ENCODE measurements at regions not wholly inside any gene's neighbourhood (a gene's known extent, or its start where the extent isn't known, plus 50 kb on each side); places are given as distances from the start of the nearest gene placed in this dataset.
"Not testable (repeated sequence)": the region's sequence is repeated elsewhere in the genome, so short reads cannot be mapped to it uniquely, and the experiment has no call there.

GRCh38 chr14:82915381-82915780 is 1381.7 kb upstream of the SEL1L start:
- DNase-seq (ENCODE audit: low read depth in 2 of 2): no peak

DNA sequence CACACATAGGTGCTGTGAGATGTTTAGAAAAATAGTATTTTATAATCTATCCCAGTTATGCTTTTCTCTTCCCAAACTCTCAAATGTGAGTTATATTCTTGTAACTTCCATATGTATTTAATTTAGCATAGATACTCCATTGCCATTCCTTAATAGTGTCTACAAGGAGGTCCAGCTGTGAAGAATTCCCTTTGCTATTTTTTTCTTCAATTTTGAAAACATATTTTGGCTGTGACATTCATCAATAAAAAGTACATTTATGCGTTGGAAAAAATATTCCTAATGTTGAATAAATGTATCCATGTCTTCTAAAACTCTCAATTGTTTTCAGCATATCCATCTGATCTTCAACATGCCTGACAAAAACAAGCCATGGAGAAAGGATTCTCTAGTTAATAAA is 1402.0 kb upstream of the SEL1L start:
- no peak for DNase-seq (ENCODE audit: low read depth in 2 of 2)

DNA sequence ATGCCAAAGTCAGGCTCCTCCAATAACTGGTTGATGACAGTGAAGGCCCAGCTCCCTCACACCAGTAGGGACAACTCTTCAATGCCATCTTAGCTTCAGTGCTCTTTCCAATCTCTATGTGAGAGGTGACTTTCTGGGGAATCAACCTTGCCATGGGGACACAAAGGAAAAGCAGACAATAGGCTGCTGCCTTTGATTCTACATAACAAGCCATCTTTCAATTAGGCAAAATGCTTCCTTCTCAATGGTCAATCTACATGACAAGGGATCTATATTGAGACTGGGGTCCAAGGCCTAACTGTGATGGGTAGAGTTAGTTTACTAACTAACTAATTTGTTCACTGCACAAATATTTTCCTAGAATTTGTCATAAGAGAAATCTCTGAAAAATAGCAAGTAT is 1417.5 kb upstream of the SEL1L start:
- DNase-seq (ENCODE audit: low read depth in 2 of 2): no peak

DNA sequence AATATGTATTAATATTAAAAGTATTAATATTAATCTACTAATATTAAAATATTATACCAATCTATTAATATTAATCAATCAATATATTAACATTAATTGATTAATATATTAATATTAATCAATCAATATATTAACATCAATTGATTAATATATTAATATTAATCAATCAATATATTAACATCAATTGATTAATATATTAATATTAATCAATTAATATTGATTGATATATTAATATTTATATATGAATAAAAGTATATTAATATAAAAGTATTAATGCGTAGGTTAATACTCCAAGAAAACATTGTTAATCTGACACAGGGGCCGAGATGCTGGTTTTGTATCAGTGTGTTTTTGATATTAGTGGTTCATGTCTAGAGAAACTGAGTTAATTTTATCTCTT is 1430.1 kb upstream of the SEL1L start:
- DNase-seq (ENCODE audit: low read depth in 2 of 2): no peak

DNA sequence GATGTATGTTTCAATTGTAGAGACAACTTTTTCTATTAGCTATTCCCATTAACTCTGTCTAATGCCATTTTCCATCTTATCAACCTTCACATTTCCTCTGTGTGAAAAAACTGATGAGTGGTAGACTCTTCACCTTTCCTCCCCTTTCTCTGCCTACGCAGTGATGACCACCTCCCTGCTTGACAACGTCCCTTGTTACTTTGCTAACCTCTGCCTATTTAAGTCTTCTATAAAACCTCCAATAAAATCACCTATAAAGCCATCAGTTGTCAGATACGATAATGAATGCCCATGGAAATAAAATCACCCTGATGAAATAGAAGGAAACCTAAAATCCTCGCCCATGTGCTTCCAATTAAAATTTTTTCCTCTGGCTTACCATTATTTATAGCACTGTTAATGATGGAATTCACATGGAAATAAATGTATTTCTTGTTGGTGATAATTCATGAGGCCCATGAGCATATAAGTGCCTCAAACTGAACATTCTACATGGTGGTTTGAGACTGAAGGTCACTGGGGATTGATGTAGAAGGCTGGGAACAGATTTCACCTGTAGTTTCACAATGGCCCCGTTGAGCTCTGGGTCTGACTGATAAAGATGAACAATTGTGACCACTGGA is 1454.0 kb upstream of the SEL1L start:
- DNase-seq (ENCODE audit: low read depth in 2 of 2): no peak

DNA sequence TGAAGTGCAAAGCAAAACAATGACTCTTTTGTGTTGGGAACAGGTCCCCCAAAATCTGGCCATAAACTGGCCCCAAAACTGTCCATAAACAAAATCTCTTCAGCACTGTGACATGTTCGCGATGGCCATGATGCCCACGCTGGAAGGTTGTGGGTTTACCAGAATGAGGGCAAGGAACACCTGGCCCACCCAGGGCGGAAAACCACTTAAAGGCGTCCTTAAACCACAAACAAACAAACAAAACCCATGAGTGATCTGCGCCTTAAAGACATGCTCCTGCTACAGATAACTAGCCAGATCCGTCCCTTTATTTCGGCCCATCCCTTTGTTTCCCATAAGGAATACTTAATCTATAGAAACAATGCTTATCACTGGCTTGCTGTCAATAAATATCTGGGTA is 1460.9 kb upstream of the SEL1L start:
- not testable (repeated sequence) for DNase-seq (ENCODE audit: low read depth in 2 of 2)

GRCh38 chr14:82999802-83000201 is 1466.1 kb upstream of the SEL1L start:
- DNase-seq (ENCODE audit: low read depth in 2 of 2): no peak

DNA sequence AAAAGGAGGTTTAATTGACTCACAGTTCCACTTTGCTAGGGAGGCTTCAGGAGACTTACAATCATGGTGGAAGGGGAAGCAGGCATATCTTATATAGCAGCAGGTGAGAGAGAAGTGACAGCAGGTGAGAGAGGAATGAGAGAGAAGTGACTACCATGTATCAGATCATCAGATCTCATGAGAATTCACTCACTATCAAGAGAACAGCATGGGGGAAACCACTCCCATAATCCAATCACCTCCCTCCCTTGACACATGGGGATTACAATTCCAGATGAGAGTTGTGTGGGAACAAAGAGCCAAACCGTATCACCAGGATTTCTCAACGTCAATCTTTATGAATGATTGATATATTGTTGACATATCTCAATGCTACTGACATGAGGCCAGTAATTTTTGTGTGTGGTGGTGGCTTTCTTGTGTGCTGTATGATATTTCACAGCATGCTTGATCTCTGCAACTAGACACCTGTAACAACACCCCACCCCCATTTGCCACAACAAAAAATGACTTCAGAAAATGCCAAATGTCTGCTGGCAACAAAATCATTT is 1470.9 kb upstream of the SEL1L start:
- no peak for DNase-seq (ENCODE audit: low read depth in 2 of 2)

GRCh38 chr14:83006121-83006670 is 1472.5 kb upstream of the SEL1L start:
- DNase-seq (ENCODE audit: low read depth in 2 of 2): no peak

DNA sequence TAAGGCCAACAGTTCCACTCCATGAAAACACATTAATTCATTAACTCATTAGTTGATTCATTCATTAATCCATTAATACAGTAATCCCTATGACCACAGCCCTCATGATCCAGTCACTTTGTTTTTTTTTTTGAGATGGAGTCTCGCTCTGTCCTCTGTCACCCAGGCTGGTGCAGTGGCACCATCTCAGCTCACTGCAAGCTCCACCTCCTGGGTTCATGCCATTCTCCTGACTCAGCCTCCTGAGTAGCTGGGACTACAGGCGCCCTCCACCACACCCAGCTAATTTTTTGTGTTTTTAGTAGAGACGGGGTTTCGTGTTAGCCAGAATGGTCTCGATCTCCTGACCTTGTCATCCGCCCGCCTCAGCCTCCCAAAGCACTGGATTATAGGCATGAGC is 1473.4 kb upstream of the SEL1L start:
- DNase-seq (ENCODE audit: low read depth in 2 of 2): not testable (repeated sequence)

DNA sequence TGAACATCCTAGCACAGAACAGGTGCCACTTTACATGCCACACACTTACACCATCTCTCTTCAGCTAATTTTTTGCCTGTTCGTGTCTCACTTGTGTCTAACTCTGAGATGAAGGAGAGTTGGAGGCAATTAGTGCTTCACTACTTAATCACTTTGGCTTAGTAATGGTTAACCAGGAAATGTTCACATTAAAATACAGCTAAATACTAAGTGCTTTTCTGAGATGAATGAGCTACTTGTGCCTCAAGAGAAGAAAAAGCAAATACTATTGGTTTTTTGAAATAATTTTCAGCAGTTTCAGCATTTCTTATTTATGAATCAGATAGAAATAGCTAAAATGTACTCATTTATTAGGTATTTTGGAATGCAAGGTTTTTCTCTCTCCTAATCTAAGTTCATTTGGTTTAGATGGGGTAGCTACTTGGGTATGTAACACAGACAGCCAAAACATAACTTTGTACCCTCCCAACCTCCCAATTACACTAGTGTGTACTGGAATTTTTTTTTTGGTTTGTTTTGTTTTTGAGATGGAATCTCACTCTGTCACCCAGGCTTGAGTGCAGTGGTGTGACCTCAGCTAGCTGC is 1474.1 kb upstream of the SEL1L start:
- DNase-seq (ENCODE audit: low read depth in 2 of 2): no peak

- no peak for DNase-seq (ENCODE audit: low read depth in 2 of 2)
These were observed 1483.6 kb upstream of the SEL1L start for GRCh38 chr14:83017296-83017695.

GRCh38 chr14:83019744-83020414 is 1486.2 kb upstream of the SEL1L start:
- no peak for DNase-seq (ENCODE audit: low read depth in 2 of 2)

GRCh38 chr14:83021323-83021722 is 1487.7 kb upstream of the SEL1L start:
- DNase-seq (ENCODE audit: low read depth in 2 of 2): no peak

DNA sequence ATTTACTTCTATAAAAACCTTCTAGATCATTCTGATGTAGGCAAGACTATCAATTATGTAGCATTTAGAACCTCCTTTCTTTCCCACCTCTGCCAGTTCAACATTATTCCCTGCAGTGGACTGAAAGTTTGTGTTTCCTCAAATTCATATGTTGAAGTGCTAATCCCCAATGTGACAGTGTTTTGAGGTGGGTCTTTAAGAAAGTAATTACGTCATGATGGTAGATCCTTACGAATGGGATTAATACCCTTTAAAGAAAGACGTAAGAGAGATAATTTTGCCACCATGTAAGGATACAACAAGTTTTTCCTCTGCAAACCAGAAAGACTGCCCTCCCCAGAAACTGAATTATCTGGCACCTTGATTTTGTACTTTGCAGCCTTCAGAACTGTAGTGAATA is 1489.7 kb upstream of the SEL1L start:
- no peak for DNase-seq (ENCODE audit: low read depth in 2 of 2)

GRCh38 chr14:83041224-83041623 is 1507.6 kb upstream of the SEL1L start:
- no peak for DNase-seq (ENCODE audit: low read depth in 2 of 2)

GRCh38 chr14:83042858-83043257 is 1509.2 kb upstream of the SEL1L start:
- DNase-seq (ENCODE audit: low read depth in 2 of 2): no peak

- no peak for DNase-seq (ENCODE audit: low read depth in 2 of 2)
These were observed 1510.3 kb upstream of the SEL1L start for GRCh38 chr14:83044001-83044400.

DNA sequence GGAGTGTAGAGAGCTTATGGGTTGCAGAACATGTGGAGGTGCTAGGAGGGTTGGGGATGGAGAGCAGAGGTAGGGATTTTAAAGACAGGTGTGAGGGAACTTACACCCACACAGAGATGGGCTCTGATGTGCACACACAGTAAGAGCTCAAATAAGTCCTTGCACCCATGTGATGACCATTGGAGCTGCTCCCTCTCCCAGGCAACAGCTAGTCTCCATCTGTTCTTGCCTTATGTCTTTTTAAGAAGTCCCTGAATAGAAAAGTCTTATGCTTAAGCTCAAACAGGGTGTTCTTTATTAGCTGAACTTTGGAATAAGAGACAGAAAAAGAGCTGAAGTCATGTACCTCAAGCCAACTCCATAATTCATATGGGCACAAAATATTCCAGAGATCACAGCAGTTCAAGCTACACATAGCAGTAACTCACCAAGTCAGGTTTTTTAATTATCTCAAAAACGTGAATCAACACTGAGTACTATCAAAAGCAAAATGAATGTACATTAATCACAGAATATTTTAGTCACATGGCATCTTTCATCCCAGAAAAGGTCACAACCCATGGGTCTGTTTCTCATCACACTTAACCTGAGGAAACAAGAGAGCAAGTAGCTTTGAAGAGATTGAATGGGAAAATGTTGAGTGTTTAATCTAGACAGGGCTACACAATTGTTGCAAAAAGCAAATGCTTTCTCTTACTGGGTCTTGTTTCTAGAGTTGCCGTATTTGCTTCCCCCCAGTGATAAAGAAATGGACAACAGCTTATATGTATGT is 1513.6 kb upstream of the SEL1L start:
- DNase-seq (ENCODE audit: low read depth in 2 of 2): no peak

DNA sequence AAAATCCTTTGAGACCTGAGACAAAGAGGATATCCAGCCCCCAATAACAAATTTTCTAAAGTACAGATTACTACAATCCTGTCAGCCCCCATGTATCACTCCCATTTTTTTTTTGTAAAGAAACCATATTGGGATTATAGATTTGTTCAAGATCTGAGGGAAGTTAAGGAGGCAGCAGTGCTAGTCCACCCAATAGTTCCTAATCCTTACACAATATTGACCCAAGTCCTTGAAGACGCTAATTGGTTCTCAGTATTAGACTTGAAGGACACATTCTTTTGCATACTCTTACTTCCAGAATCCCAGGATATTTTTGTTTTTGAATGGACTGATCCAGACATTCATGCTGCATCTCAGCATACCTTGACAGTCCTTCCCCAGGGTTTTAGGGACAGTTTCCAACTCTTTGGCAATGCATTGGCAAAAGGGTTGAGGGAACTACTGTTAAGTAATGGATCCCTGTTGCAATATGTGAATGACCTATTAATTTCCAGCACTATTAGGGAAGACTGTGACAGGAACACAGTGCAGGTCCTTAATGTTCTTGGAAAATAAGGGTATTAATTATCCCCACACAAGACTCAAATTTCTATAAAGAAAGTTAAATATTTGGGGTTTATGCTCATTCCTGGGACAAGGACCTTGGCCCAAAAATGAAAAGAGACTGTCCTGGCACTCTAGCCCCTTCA is 1519.5 kb upstream of the SEL1L start:
- no peak for DNase-seq (ENCODE audit: low read depth in 2 of 2)

DNA sequence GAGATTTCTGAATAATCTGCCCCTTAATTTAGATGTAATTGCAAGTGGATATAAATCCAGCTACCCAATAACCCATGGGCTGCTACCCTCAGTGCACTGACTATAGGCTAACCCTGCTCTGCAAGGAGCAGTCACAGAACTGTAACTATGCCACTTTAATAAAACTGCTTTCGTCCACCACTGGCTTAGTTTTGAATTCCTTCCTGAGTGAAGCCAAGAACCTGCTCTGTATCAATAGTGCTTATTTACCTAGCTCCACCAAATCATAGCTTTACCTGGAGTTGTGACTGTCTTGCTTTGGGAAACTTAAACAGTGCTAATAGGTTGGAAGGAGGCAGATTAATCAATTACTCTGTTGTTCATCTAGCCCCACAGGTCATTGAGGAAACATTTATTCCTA is 1524.4 kb upstream of the SEL1L start:
- no peak for DNase-seq (ENCODE audit: low read depth in 2 of 2)

All from stimulated activated CD8-positive, alpha-beta memory T cell treated with anti-CD3 and anti-CD28 coated beads, Interleukin-2, amount 100 ng/mL, for 48 hours (primary cell).